Neural cell (in vitro differentiated cells): ENCODE measurements at regions not wholly inside any gene's neighbourhood (a gene's known extent, or its start where the extent isn't known, plus 50 kb on each side); places are given as distances from the start of the nearest gene placed in this dataset.

ENCODE experiments used
- H2AFZ ChIP-seq: fragments of 200-600, 300-800 bp; sonication (generic), shearing (Covaris generic); 2 replicates; pipeline ENCODE4 v1.6.0; 2014; ENCODE audit warnings: low read depth, mild to moderate bottlenecking, antibody characterized with exemption, low read length, moderate library complexity
- H3F3A ChIP-seq: fragments of 200-600 bp; shearing (Covaris generic); 2 replicates; pipeline ENCODE4 v1.6.1; 2016; ENCODE audit warnings: mild to moderate bottlenecking, moderate library complexity, mixed read lengths, antibody characterized with exemption, low read length; ENCODE audit not compliant: insufficient read depth, poor library complexity, severe bottlenecking
- H3K27ac ChIP-seq: fragments of 200-600, 300-800 bp; sonication (generic), shearing (Covaris generic); 2 replicates; pipeline ENCODE4 v1.5.1; 2014; ENCODE audit warnings: mild to moderate bottlenecking, low read length, moderate library complexity
- H3K27me3 ChIP-seq: fragments of 300-800, 200-600 bp; sonication (generic), shearing (Covaris generic); 2 replicates; pipeline ENCODE4 v1.6.0; 2014; ENCODE audit warnings: mild to moderate bottlenecking, low read depth, low read length, moderate library complexity; ENCODE audit not compliant: insufficient read depth
- H3K36me3 ChIP-seq: fragments of 300-800, 200-600 bp; sonication (generic), shearing (Covaris generic); 2 replicates; pipeline ENCODE4 v1.5.1; 2014; ENCODE audit warnings: mild to moderate bottlenecking, antibody characterized with exemption, low read length, moderate library complexity; ENCODE audit not compliant: insufficient read depth
- H3K4me2 ChIP-seq: fragments of 300-800, 200-600 bp; sonication (generic), shearing (Covaris generic); 2 replicates; pipeline ENCODE4 v1.6.0; 2014; ENCODE audit warnings: mild to moderate bottlenecking, low read length
- H3K4me3 ChIP-seq: fragments of 300-800, 200-600 bp; sonication (generic), shearing (Covaris generic); 2 replicates; pipeline ENCODE4 v1.5.1; 2014; ENCODE audit warnings: mild to moderate bottlenecking, low read length, moderate library complexity
- H3K79me2 ChIP-seq: fragments of 200-600 bp; shearing (Covaris generic); replicated peaks from 2 replicates; pipeline ENCODE4 v1.6.0; 2014; ENCODE audit warnings: mild to moderate bottlenecking, low read length, moderate library complexity; ENCODE audit not compliant: insufficient read depth
- H3K9ac ChIP-seq: fragments of 300-800, 200-600 bp; sonication (generic), shearing (Covaris generic); 2 replicates; pipeline ENCODE4 v1.6.1; 2016; ENCODE audit warnings: mild to moderate bottlenecking, low read length, mixed read lengths
- H3K9me2 ChIP-seq: fragments of 200-600 bp; shearing (Covaris generic); 2 replicates; pipeline ENCODE4 v1.6.1; 2016; ENCODE audit warnings: mild to moderate bottlenecking, low read length, mixed read lengths; ENCODE audit not compliant: insufficient read depth
- H3K9me3 ChIP-seq: fragments of 200-600, 300-800 bp; sonication (generic), shearing (Covaris generic); 2 replicates; pipeline ENCODE4 v1.6.1; 2016; ENCODE audit warnings: mild to moderate bottlenecking, mixed run types, low read length, moderate library complexity, mixed read lengths
- H4K20me1 ChIP-seq: fragments of 200-600 bp; shearing (Covaris generic); 2 replicates; pipeline ENCODE4 v1.6.1; 2016; ENCODE audit warnings: mild to moderate bottlenecking, mixed run types; ENCODE audit not compliant: insufficient read depth
- CTCF ChIP-seq: fragments of 450-650 bp; IDR thresholded peaks from 2 replicates; pipeline ENCODE4 v1.5.1; 2014; ENCODE audit warnings: antibody characterized with exemption, mild to moderate bottlenecking, moderate library complexity; ENCODE audit not compliant: poor library complexity, severe bottlenecking
- EP300 ChIP-seq: fragments of 450-650 bp; conservative IDR thresholded peaks from 2 replicates; pipeline ENCODE4 v1.6.1; 2014; ENCODE audit warnings: antibody characterized with exemption, mild to moderate bottlenecking, moderate library complexity; ENCODE audit not compliant: poor library complexity, severe bottlenecking
- EZH2 ChIP-seq: fragments of 200-600, 300-800 bp; shearing (Covaris generic), sonication (generic); IDR thresholded peaks from 2 replicates; pipeline ENCODE4 v1.6.1; 2014; ENCODE audit warnings: antibody characterized with exemption, low read length, borderline replicate concordance, mild to moderate bottlenecking; ENCODE audit not compliant: insufficient read depth, poor library complexity, severe bottlenecking
- MXI1 ChIP-seq: fragments of 450-650 bp; conservative IDR thresholded peaks from 2 replicates; pipeline ENCODE4 v1.6.1; 2014; ENCODE audit warnings: antibody characterized with exemption, mild to moderate bottlenecking; ENCODE audit not compliant: poor library complexity, severe bottlenecking
- POLR2AphosphoS5 ChIP-seq: IDR thresholded peaks from 2 replicates; pipeline ENCODE4 v1.6.1; 2012
- RAD21 ChIP-seq: fragments of 450-650 bp; conservative IDR thresholded peaks from 2 replicates; pipeline ENCODE4 v1.6.1; 2014; ENCODE audit warnings: antibody characterized with exemption, mild to moderate bottlenecking, moderate library complexity
- SMC3 ChIP-seq: fragments of 450-650 bp; conservative IDR thresholded peaks from 2 replicates; pipeline ENCODE4 v1.6.1; 2014; ENCODE audit warnings: antibody characterized with exemption, mild to moderate bottlenecking, moderate library complexity; ENCODE audit not compliant: poor library complexity
- TAF1 ChIP-seq: IDR thresholded peaks from 2 replicates; pipeline ENCODE4 v1.6.1; 2012; ENCODE audit warnings: low read depth
- TF ChIP-seq, protein P1 (sequence below): IDR thresholded peaks from 2 replicates; pipeline ENCODE4 v1.6.1; 2012; ENCODE audit warnings: borderline replicate concordance

- H3K36me3 ChIP-seq, result no peaks in the 10 kb centered on the region
- no peak overlapping the region for H3K4me3 ChIP-seq
- no peaks in the 10 kb centered on the region for H3K9me3 ChIP-seq
- no peaks in the 10 kb centered on the region for H3F3A ChIP-seq
- no peaks in the 10 kb centered on the region for H3K27me3 ChIP-seq
- H4K20me1 ChIP-seq, result no peaks in the 10 kb centered on the region
- H3K27ac ChIP-seq, result no peak overlapping the region
- no peaks in the 10 kb centered on the region for H3K9me2 ChIP-seq
- TF ChIP-seq EP300 (no peak), MXI1 (no peak), POLR2AphosphoS5 (no peak), RAD21 (no peak), EZH2 (no peak), SMC3 (no peak), TAF1 (no peak), CTCF (no peak)
- TF ChIP-seq, protein P1, sequence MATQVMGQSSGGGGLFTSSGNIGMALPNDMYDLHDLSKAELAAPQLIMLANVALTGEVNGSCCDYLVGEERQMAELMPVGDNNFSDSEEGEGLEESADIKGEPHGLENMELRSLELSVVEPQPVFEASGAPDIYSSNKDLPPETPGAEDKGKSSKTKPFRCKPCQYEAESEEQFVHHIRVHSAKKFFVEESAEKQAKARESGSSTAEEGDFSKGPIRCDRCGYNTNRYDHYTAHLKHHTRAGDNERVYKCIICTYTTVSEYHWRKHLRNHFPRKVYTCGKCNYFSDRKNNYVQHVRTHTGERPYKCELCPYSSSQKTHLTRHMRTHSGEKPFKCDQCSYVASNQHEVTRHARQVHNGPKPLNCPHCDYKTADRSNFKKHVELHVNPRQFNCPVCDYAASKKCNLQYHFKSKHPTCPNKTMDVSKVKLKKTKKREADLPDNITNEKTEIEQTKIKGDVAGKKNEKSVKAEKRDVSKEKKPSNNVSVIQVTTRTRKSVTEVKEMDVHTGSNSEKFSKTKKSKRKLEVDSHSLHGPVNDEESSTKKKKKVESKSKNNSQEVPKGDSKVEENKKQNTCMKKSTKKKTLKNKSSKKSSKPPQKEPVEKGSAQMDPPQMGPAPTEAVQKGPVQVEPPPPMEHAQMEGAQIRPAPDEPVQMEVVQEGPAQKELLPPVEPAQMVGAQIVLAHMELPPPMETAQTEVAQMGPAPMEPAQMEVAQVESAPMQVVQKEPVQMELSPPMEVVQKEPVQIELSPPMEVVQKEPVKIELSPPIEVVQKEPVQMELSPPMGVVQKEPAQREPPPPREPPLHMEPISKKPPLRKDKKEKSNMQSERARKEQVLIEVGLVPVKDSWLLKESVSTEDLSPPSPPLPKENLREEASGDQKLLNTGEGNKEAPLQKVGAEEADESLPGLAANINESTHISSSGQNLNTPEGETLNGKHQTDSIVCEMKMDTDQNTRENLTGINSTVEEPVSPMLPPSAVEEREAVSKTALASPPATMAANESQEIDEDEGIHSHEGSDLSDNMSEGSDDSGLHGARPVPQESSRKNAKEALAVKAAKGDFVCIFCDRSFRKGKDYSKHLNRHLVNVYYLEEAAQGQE, result no peak
- no peaks in the 10 kb centered on the region for H3K79me2 ChIP-seq
- no peak overlapping the region for H3K4me2 ChIP-seq
- no peak overlapping the region for H2AFZ ChIP-seq
- no peak overlapping the region for H3K9ac ChIP-seq
These were observed 214.5 kb downstream of the CAAP1 start for GRCh38 chr9:26677965-26678706.

GRCh38 chr9:26675035-26675434 lies 217.6 kb downstream of the CAAP1 start:
- no peak overlapping the region for H3K27ac ChIP-seq
- H3F3A ChIP-seq, result no peaks in the 10 kb centered on the region
- H3K79me2 ChIP-seq, result no peaks in the 10 kb centered on the region
- no peak overlapping the region for H3K9ac ChIP-seq
- no peak overlapping the region for H2AFZ ChIP-seq
- H3K9me2 ChIP-seq, result no peaks in the 10 kb centered on the region
- TF ChIP-seq SMC3 (no peak), MXI1 (no peak)
- H3K4me2 ChIP-seq, result no peak overlapping the region
- H3K27me3 ChIP-seq, result no peaks in the 10 kb centered on the region
- H3K4me3 ChIP-seq, result no peak overlapping the region
- no peaks in the 10 kb centered on the region for H3K9me3 ChIP-seq
- no peaks in the 10 kb centered on the region for H4K20me1 ChIP-seq
- H3K36me3 ChIP-seq, result no peaks in the 10 kb centered on the region
